Astrocyte (in vitro differentiated cells and primary cell): ENCODE measurements at regions not wholly inside any gene's neighbourhood (a gene's known extent, or its start where the extent isn't known, plus 50 kb on each side); places are given as distances from the start of the nearest gene placed in this dataset.

Experiments used
- DNase-seq: peaks from one replicate; pipeline ENCODE4 v3.0.0-alpha.2; 2010; ENCODE audit warnings: low read depth
- FAIRE-seq: peaks from 2 replicates; lab custom pipeline; 2011; peaks lifted over from hg19 to GRCh38; lab: Jason Lieb, UNC
- H2AFZ ChIP-seq: 2 replicates; pipeline ENCODE4 v1.6.0; 2012; ENCODE audit warnings: low read depth, low read length, inconsistent platforms
- H3K27ac ChIP-seq: 2 replicates; pipeline ENCODE4 v1.5.1; 2011; ENCODE audit warnings: low read depth, low read length, inconsistent platforms
- H3K27me3 ChIP-seq: 2 replicates; pipeline ENCODE4 v1.6.0; 2011; ENCODE audit warnings: low read length, inconsistent platforms; ENCODE audit not compliant: insufficient read depth
- H3K36me3 ChIP-seq: 2 replicates; pipeline ENCODE4 v1.5.1; 2011; ENCODE audit warnings: low read length, inconsistent platforms; ENCODE audit not compliant: insufficient read depth
- H3K4me1 ChIP-seq: 2 replicates; pipeline ENCODE4 v1.5.1; 2011; ENCODE audit warnings: low read length, inconsistent platforms; ENCODE audit not compliant: insufficient read depth
- H3K4me2 ChIP-seq: 2 replicates; pipeline ENCODE4 v1.6.0; 2012; ENCODE audit warnings: low read length, inconsistent platforms
- H3K4me3 ChIP-seq: 2 replicates; pipeline ENCODE4 v1.5.1; 2011; ENCODE audit warnings: low read depth, mild to moderate bottlenecking, low read length, inconsistent platforms; ENCODE audit not compliant: insufficient read depth
- H3K79me2 ChIP-seq: 2 replicates; pipeline ENCODE4 v1.6.0; 2012; ENCODE audit warnings: mild to moderate bottlenecking, low read length, inconsistent platforms; ENCODE audit not compliant: insufficient read depth
- H3K9ac ChIP-seq: 2 replicates; pipeline ENCODE4 v1.6.0; 2012; ENCODE audit warnings: mild to moderate bottlenecking, low read length, inconsistent platforms
- H3K9me3 ChIP-seq: 2 replicates; pipeline ENCODE4 v1.5.1; 2012; ENCODE audit warnings: low read depth, mild to moderate bottlenecking, low read length, inconsistent platforms; ENCODE audit not compliant: insufficient read depth
- H4K20me1 ChIP-seq: 2 replicates; pipeline ENCODE4 v1.6.0; 2012; ENCODE audit warnings: low read length, inconsistent platforms; ENCODE audit not compliant: insufficient read depth
- H3K27ac Mint-ChIP-seq: one replicate; pipeline ENCODE4 v1.8.0; 2021; ENCODE audit warnings: mild to moderate bottlenecking, mixed read lengths; ENCODE audit not compliant: unreplicated experiment
- H3K27me3 Mint-ChIP-seq: one replicate; pipeline ENCODE4 v1.8.0; 2021; ENCODE audit warnings: low read depth, mixed read lengths; ENCODE audit not compliant: unreplicated experiment
- H3K36me3 Mint-ChIP-seq: one replicate; pipeline ENCODE4 v1.8.0; 2021; ENCODE audit warnings: low read depth, mixed read lengths; ENCODE audit not compliant: unreplicated experiment
- H3K4me1 Mint-ChIP-seq: one replicate; pipeline ENCODE4 v1.8.0; 2021; ENCODE audit warnings: low read depth, mixed read lengths; ENCODE audit not compliant: unreplicated experiment
- H3K4me3 Mint-ChIP-seq: one replicate; pipeline ENCODE4 v1.8.0; 2021; ENCODE audit warnings: mild to moderate bottlenecking, moderate library complexity, mixed read lengths; ENCODE audit not compliant: unreplicated experiment
- H3K9me3 Mint-ChIP-seq: one replicate; pipeline ENCODE4 v1.8.0; 2021; ENCODE audit warnings: mild to moderate bottlenecking, mixed read lengths; ENCODE audit not compliant: unreplicated experiment
- CTCF ChIP-seq: IDR thresholded peaks from 2 replicates; pipeline ENCODE4 v1.5.1; 2011; ENCODE audit warnings: low read depth, mild to moderate bottlenecking, inconsistent platforms, low read length, moderate library complexity; ENCODE audit not compliant: insufficient read depth
- EZH2 ChIP-seq: IDR thresholded peaks from 2 replicates; pipeline ENCODE4 v1.6.1; 2012; ENCODE audit warnings: mild to moderate bottlenecking, low read length, inconsistent platforms; ENCODE audit not compliant: insufficient read depth

- Mint-ChIP-seq H3K4me3 (no peak overlapping the region), H3K36me3 (no peaks in the 10 kb centered on the region), H3K9me3 (no peaks in the 10 kb centered on the region), H3K27ac (peak overlapping the region; percentile 77), H3K27me3 (no peaks in the 10 kb centered on the region), H3K4me1 (peaks cover 47% of the 10 kb centered on the region)
- Histone ChIP-seq H3K27me3 (no peaks in the 10 kb centered on the region), H3K4me2 (peak overlapping the region; percentile 78), H3K9ac (peak overlapping the region; percentile 85), H2AFZ (peak overlapping the region; percentile 66), H3K4me3 (peak overlapping the region; percentile 36), H3K4me1 (peaks cover 23% of the 10 kb centered on the region), H3K36me3 (no peaks in the 10 kb centered on the region), H3K79me2 (no peaks in the 10 kb centered on the region), H3K9me3 (no peaks in the 10 kb centered on the region), H4K20me1 (no peaks in the 10 kb centered on the region), H3K27ac (peak overlapping the region; percentile 99)
- DNase-seq (no peak), FAIRE-seq (no peak)
- no peak for TF ChIP-seq EZH2
- TF ChIP-seq CTCF: no peak
These were observed 81.2 kb upstream of the CCN6 start for GRCh38 chr6:111972745-111973117.

GRCh38 chr6:111973118-111973761 lies 80.7 kb upstream of the CCN6 start:
- DNase-seq (peak; percentile 98), FAIRE-seq (peak; percentile 96)
- no peaks in the 10 kb centered on the region for H3K9me3 ChIP-seq
- H3K4me3 Mint-ChIP-seq: peak overlapping the region; percentile 52
- H3K36me3 Mint-ChIP-seq: no peaks in the 10 kb centered on the region
- H3K36me3 ChIP-seq: no peaks in the 10 kb centered on the region
- H3K4me3 ChIP-seq: peak overlapping the region; percentile 36
- H3K27ac Mint-ChIP-seq: peak overlapping the region; percentile 77
- H3K4me1 ChIP-seq: peaks cover 23% of the 10 kb centered on the region
- H3K4me2 ChIP-seq: peak overlapping the region; percentile 78
- no peaks in the 10 kb centered on the region for H3K9me3 Mint-ChIP-seq
- no peaks in the 10 kb centered on the region for H3K27me3 ChIP-seq
- TF ChIP-seq CTCF (no peak), EZH2 (no peak)
- H3K27me3 Mint-ChIP-seq: no peaks in the 10 kb centered on the region
- no peaks in the 10 kb centered on the region for H3K79me2 ChIP-seq
- H3K9ac ChIP-seq: peak overlapping the region; percentile 85
- H3K27ac ChIP-seq: peak overlapping the region; percentile 99
- H4K20me1 ChIP-seq: no peaks in the 10 kb centered on the region
- peak overlapping the region; percentile 66 for H2AFZ ChIP-seq
- peaks cover 47% of the 10 kb centered on the region for H3K4me1 Mint-ChIP-seq

GRCh38 chr6:111973927-111974639 lies 79.8 kb upstream of the CCN6 start:
- peak overlapping the region; percentile 99 for H3K27ac ChIP-seq
- no peaks in the 10 kb centered on the region for H3K36me3 ChIP-seq
- no peaks in the 10 kb centered on the region for H3K79me2 ChIP-seq

More at GRCh38 chr6:111973927-111974639, 79.8 kb upstream of the CCN6 start:
- no peaks in the 10 kb centered on the region for H3K27me3 ChIP-seq
- no peak for TF ChIP-seq EZH2
- Mint-ChIP-seq H3K4me3 (no peak overlapping the region), H3K27ac (peak overlapping the region; percentile 77), H3K4me1 (peaks cover 56% of the 10 kb centered on the region), H3K27me3 (no peaks in the 10 kb centered on the region), H3K36me3 (no peaks in the 10 kb centered on the region), H3K9me3 (no peaks in the 10 kb centered on the region)
- H3K4me3 ChIP-seq: peak overlapping the region; percentile 36
- DNase-seq: peak; percentile 82
- H3K4me1 ChIP-seq: peaks cover 23% of the 10 kb centered on the region
- H3K9ac ChIP-seq: peak overlapping the region; percentile 85
- no peaks in the 10 kb centered on the region for H3K9me3 ChIP-seq
- peak overlapping the region; percentile 78 for H3K4me2 ChIP-seq
- H4K20me1 ChIP-seq: no peaks in the 10 kb centered on the region
- FAIRE-seq: no peak
- no peak overlapping the region for H2AFZ ChIP-seq
